NCI-H1417 (cell line): ENCODE measurements at regions not wholly inside any gene's neighbourhood (a gene's known extent, or its start where the extent isn't known, plus 50 kb on each side); places are given as distances from the start of the nearest gene placed in this dataset.
A peak's percentile ranks its signal among the peaks of the same experiment; 100 is the strongest.

Source experiments
- DNase-seq, 3 experiments: peaks; one replicate each; lab custom pipeline; 2025; lab: John Stamatoyannopoulos, UW

DNA sequence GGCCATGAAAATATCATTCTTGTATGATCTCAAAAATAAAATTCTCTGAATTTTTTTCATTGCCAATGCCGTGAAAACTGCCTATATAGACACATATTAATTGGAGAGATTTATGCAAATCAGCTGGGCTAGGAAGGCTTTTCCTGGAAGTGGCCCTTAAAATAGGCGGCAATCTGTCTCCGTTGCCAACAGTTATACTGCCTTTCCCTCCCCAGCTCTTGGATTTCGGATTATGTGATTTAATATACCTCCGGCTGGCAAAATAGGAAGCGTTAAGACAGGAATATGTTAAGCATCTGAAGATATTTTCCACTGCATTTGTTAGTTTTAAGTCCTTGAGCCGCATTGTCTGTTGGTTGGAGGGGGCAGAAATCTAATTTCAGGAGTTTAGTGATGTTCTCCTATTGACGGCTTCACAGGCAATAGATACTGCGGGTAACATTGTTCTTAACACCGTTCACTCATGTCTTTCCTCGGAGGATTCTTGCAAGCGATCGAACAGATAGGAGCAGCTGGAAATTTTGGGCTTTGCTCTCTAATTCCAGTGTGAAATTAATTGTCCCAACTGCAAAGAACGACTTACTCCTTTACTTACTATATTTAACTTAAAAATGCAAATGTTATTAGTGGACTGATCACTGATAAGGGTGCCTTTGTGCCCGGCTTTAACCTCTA, 113.3 kb downstream of the LINC00237 start:
- no peak for DNase-seq

- no peak for DNase-seq
Measured at GRCh38 chr20:20992277-20992676, 113.9 kb downstream of the LINC00237 start.

DNA sequence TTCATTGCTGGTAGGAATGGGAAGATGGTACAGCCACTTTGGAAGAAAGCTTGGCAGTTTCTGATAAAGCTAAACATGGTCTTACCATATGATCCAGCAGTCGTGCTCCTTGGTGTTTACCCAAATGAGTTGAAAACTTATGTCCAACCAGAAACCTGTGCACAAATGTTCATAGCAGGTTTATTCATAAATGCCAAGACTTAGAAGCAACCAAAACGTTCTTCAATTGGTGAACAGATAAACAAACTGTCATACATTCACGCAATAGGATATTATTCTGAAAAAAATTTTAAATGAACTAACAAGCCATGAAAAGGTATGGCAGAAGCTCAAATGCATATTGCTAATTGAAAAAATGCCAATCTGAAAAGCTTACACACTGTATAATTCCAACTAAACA, 117.1 kb downstream of the LINC00237 start:
- DNase-seq = no peak

GRCh38 chr20:20979934-20980333, 126.2 kb downstream of the LINC00237 start:
- DNase-seq = no peak

DNA sequence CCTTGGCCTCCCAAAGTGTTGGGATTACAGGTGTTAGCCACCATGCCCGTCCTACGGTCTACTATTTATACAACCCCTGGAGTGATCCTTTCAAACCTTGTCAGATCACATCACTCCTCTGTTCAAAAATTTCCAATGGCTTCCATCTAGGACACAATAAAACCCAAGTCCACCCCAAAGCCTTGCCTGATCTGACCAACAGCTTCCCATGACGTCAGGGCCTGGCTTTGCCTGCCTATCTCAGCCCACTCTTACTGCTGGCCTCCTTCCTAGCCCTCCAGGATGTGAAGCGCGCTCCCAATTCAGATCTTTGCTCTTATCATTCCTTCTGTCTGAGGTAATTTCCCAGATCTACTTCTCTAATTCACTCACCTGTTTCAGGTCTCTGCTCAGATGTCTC, 128.4 kb downstream of the LINC00237 start:
- no peak for DNase-seq

GRCh38 chr20:20972490-20972889, 133.7 kb downstream of the LINC00237 start:
- no peak for DNase-seq

DNA sequence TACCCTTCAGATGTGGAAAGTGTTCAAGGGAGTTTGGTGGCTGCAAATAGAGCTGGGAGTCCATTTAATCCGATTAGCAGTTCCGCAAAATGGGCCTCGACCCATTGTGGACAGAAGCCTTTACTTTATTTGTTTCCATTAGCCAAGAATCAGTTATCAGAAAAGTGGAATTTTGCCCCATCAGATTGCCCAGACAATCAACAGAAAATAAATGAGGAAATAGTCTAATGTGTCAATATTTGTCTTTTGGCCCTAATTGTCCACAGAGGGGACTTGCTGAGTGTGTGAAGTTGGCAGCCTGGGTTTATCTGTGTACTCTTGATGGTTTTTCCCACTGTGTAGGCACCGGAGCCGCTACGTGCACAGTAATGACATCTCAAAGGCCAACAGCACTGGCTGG, 134.3 kb downstream of the LINC00237 start:
- DNase-seq = peak in 1 of 3 experiments; percentile 9

GRCh38 chr20:20970841-20971240, 135.3 kb downstream of the LINC00237 start:
- DNase-seq = no peak

GRCh38 chr20:20969701-20970280, 136.4 kb downstream of the LINC00237 start:
- DNase-seq = peak in 1 of 3 experiments; percentile 24

GRCh38 chr20:20967564-20968184, 138.5 kb downstream of the LINC00237 start:
- DNase-seq = no peak

DNA sequence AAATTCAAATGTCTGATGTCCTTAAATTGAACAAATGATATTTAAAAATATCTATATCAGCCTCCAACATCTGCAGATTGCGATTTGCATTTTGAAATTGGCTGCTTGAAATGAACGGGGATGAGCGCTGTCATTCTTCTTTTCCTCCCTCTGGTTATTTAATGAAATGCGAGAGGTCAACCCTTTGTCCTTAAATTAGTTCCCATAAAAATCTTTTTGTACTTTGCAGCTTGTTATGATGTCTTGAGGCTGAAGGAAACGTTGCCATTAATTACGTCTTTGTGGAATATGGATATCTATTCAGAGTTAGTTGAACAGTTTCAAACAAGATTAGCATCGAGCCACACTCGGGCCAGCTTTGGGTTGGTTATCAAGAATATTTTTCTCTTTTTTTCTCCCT, 140.0 kb downstream of the LINC00237 start:
- no peak for DNase-seq

GRCh38 chr20:20959031-20959755, 147.0 kb downstream of the LINC00237 start:
- no peak for DNase-seq

- DNase-seq = peak; percentile 56 to 89 (median 68)
Measured at GRCh38 chr20:20956513-20956931, 149.6 kb downstream of the LINC00237 start.

- DNase-seq = peak in 1 of 3 experiments; percentile 48
Measured at GRCh38 chr20:20955892-20956291, 150.3 kb downstream of the LINC00237 start.

DNA sequence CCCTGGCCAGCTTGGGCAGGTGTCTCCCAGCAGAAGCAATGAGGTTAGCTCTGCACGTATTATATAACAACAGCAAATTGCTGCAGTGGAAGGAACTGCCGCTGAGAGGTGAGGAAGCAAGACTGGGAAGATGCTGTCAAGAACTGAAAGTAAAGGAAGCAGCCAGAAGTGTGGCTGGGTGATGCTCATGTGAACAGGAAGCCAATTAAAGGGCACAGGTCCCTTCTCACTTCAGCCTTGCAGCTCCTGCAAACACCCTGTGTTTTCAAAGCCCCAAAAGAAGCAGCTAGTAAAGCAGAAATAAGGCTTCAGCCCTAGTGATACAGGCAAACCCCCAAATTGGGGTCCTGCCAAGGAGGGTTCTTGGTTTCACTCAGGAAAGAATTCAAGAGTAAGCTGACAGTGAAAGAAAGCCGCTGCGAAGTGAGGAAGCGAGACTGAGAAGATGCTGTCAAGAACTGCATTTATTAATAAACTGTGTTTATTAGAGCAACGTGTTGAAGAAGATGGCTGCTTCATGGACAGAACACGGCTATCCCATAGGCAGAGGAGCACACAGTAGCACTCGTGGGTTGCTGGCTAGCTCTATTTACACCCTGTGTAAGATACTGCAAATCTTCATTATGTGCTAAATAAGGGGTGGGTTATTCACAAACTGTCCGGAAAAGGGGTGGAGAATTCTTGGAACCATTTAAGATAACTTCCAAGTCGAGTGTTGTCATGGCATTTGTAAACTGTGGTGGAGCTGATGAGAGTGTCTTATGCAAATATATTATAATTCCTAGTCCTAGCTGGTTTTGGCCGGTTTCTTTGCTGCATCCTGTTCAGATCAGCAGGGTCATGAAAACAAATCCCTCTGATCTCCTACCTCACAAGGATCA, 152.2 kb downstream of the LINC00237 start:
- no peak for DNase-seq

DNA sequence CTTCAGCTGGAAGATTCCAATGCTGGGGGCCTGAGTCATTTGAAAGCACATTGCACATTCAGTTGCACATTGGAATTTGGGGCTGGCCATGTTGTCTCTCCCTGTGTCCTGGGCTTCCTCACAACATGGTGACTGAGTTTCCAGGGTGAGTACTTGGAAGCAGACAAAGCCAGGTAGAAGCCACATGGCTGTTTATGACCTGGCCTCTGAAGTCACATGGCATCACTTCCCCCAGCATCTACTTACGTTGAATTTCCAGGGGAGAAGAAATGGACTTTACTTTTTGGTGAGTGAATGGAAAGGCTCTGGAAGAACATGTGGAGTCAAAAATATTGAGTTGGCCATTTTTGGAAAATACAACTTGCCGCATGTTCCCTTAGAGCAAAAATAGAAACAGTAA, 155.5 kb downstream of the LINC00237 start:
- DNase-seq = no peak

GRCh38 chr20:20946122-20946759, 159.9 kb downstream of the LINC00237 start:
- no peak for DNase-seq

DNA sequence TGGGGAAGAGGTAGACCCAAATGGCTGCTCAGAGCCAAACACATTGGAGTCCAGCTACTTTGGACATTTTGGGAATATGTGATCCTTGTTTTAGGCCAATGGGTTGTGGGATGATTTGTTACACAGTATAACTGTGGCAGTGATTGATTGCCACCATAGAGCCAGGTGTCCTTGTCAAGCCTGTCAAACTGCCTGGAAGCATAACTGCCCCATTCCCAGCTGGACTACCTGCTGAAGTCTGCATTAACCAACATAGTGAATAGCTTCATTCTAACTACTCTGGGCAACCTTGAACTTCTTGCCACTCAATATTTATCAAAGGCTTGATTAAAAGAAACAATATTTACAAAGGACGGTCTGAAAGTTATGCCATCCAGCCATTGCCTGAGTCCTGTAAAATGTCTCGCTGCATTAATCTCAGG, 164.7 kb downstream of the LINC00237 start:
- DNase-seq = no peak

GRCh38 chr20:20939006-20939405, 167.2 kb downstream of the LINC00237 start:
- no peak for DNase-seq

- DNase-seq = no peak
Measured at GRCh38 chr20:20938599-20938998, 167.6 kb downstream of the LINC00237 start.

- DNase-seq = no peak
Measured at GRCh38 chr20:20938131-20938530, 168.0 kb downstream of the LINC00237 start.
